ENCODE measurements at regions not wholly inside any gene's neighbourhood (a gene's known extent, or its start where the extent isn't known, plus 50 kb on each side); places are given as distances from the start of the nearest gene placed in this dataset.

DNA sequence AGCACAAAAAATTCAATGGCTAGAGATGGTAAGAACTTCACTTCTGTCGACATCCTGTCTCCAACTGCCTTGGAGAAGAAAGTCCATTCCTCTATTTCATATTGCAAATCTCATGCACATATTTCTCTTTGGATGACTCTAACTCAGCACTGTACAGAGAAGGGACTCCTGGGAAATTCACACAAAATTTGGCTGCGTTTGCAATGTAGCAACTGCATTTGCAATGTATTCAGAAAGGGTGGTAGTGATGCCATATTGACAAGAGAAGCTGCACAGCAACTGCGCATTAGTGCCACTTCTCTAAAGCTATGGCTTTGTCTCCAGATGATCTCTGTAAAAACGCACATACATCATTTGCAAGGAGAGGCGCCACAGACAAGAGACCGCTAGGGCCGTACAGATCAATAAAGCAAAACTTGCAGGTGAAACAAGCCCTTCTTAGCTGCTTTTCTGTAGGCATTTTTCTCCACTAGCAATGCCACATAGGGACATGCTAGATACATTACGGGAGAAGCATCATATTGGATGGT is 389.5 kb downstream of the TCERG1L start:
- H3K27ac ChIP-seq: no peak overlapping the region
- TF ChIP-seq POLR2A (IDR thresholded peaks at IDR 0.05) (no peak), EP300 (IDR thresholded peaks at IDR 0.05) (no peak), POLR2AphosphoS5 (IDR thresholded peaks at IDR 0.05) (no peak)
- TF ChIP-seq, protein P1, sequence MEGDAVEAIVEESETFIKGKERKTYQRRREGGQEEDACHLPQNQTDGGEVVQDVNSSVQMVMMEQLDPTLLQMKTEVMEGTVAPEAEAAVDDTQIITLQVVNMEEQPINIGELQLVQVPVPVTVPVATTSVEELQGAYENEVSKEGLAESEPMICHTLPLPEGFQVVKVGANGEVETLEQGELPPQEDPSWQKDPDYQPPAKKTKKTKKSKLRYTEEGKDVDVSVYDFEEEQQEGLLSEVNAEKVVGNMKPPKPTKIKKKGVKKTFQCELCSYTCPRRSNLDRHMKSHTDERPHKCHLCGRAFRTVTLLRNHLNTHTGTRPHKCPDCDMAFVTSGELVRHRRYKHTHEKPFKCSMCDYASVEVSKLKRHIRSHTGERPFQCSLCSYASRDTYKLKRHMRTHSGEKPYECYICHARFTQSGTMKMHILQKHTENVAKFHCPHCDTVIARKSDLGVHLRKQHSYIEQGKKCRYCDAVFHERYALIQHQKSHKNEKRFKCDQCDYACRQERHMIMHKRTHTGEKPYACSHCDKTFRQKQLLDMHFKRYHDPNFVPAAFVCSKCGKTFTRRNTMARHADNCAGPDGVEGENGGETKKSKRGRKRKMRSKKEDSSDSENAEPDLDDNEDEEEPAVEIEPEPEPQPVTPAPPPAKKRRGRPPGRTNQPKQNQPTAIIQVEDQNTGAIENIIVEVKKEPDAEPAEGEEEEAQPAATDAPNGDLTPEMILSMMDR (IDR thresholded peaks at IDR 0.05): no peak
- no peaks in the 10 kb centered on the region for H3K27me3 ChIP-seq
- DNase-seq (no peak), ATAC-seq (ENCODE audit: low FRiP score in 2 of 2) (no peak)
- H3K36me3 ChIP-seq: no peaks in the 10 kb centered on the region
- peaks cover 0 to 3% (median 0%) of the 10 kb centered on the region in 4 donors for H3K9me3 ChIP-seq
- 86 to 88% methylated on average over 8 of the region's 8 CpGs for WGBS, 2 donors
- H3K4me1 ChIP-seq: no peaks in the 10 kb centered on the region
- no peak overlapping the region for H3K4me3 ChIP-seq

DNA sequence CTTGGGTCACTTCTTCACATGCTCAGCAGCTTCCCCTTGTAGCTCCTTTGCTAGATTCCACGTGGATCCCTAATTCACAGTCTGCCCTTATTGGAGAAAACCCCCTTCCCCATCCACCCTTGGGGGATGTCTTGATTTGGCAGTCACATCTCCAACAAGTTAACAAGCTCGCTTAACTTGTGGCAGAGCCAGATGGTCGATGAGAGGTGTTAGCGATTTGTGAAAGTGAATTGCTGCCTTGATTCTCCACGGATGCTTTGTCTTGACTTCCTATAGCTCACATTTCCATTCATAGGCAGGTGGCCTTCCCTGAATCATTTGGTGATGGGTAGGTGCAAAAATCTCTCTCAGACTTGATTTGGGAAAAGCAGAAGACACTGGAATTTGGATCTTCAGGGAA is 387.9 kb downstream of the TCERG1L start:
- DNase-seq (no peak), ATAC-seq (ENCODE audit: low FRiP score in 2 of 2) (no peak)
- H3K36me3 ChIP-seq: no peaks in the 10 kb centered on the region
- no peak overlapping the region for H3K4me3 ChIP-seq
- WGBS, 2 donors: 54 to 66% methylated on average over 5 of the region's 5 CpGs
- TF ChIP-seq POLR2AphosphoS5 (IDR thresholded peaks at IDR 0.05) (no peak), EP300 (IDR thresholded peaks at IDR 0.05) (no peak), POLR2A (IDR thresholded peaks at IDR 0.05) (no peak)
- TF ChIP-seq, protein P1 (IDR thresholded peaks at IDR 0.05): no peak
- H3K27ac ChIP-seq: no peak overlapping the region
- H3K9me3 ChIP-seq: no peaks in the 10 kb centered on the region
- no peaks in the 10 kb centered on the region for H3K27me3 ChIP-seq
- no peaks in the 10 kb centered on the region for H3K4me1 ChIP-seq

DNA sequence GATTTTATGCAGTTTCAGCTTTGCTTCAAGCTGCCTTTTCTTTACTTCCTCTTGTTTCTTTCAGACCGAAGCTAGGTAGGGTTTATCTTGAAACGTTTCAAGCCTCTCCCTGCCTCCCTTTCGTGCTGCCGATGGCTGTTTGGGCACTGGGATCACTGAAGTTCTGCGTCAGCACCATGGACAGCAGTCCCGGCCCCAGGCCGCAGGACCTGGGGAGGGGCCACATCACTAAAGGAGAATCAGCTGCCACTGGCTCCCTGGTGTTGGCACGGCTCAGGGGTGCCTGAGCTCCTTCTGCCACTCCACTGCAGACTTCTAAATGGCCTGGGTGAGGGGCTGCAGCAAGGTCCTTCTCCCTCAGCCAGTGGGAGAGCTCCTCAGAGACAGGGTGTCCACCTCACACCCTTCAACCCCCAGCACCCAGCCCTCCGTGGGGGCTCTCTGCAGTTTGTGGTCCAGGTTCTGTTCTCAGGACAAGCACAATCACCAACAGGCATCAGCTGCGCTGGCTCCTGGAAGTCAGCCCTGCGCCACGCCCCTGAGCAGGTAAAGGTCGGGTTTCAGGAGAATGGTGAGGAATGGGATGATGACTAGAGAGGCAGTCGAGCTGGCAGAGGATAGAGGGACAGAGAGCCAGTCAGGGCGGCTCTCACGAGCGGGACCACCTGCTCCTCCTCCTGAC is 387.2 kb downstream of the TCERG1L start:
- Histone ChIP-seq H3K27me3 (no peaks in the 10 kb centered on the region), H3K27ac (no peak overlapping the region), H3K4me1 (no peaks in the 10 kb centered on the region), H3K36me3 (no peaks in the 10 kb centered on the region), H3K9me3 (no peaks in the 10 kb centered on the region), H3K4me3 (no peak overlapping the region)
- ATAC-seq (ENCODE audit: low FRiP score in 2 of 2) (no peak), DNase-seq (no peak)
- WGBS, 2 donors: 30 to 44% methylated on average over 15 to 17 of the region's 17 CpGs
- TF ChIP-seq POLR2AphosphoS5 (IDR thresholded peaks at IDR 0.05): no peak

DNA sequence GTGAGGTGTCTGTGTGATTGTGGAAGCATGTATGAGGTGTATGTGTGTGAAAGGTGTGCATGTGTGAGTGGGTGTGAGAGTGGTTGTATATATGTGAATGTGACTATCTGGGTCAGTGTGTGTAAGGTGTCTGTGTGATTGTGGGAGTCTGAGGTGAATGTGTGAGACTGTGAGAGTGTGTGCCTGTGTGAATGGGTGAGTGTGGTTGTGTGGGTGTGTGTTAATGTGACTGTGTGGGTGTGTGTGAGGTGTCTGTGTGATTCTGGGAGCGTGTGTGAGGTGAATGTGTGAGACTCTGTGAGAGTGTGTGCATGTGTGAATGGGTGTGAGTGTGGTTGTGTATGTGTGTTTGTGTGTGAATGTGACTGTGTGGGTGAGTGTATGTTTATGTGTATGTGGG is 385.1 kb downstream of the TCERG1L start:
- H3K27ac ChIP-seq: no peak overlapping the region
- H3K36me3 ChIP-seq: no peaks in the 10 kb centered on the region
- H3K4me1 ChIP-seq: no peaks in the 10 kb centered on the region
- DNase-seq (no peak), ATAC-seq (ENCODE audit: low FRiP score in 2 of 2) (no peak)
- no peak overlapping the region for H3K4me3 ChIP-seq
- TF ChIP-seq POLR2AphosphoS5 (IDR thresholded peaks at IDR 0.05) (no peak), POLR2A (IDR thresholded peaks at IDR 0.05) (no peak), EP300 (IDR thresholded peaks at IDR 0.05) (no peak)
- TF ChIP-seq, protein P1 (IDR thresholded peaks at IDR 0.05): no peak
- H3K27me3 ChIP-seq: no peaks in the 10 kb centered on the region
- no peaks in the 10 kb centered on the region for H3K9me3 ChIP-seq
- 79 to 89% methylated on average over 1 of the region's 1 CpG for WGBS, 2 donors

DNA sequence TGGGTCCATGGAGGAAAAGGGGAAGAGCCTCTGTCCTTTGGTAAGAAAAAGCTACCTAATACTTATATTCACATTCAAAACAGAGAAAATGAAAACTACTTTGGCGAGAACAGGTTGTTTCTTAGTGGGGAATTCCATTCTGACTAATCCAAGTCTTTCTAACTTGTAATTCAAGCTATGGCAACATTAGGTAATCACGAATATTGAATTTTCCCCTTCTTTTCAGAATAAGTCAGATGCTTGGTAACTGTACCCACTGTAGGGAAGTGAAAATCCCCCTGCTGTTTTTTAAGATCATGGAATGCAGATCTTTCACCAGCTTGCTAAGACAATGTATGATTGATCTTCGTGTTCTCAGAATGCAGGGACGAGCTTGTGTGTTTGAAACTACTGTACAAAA is 384.4 kb downstream of the TCERG1L start:
- Histone ChIP-seq H3K27me3 (no peaks in the 10 kb centered on the region), H3K4me1 (no peaks in the 10 kb centered on the region), H3K9me3 (no peaks in the 10 kb centered on the region), H3K4me3 (no peak overlapping the region), H3K36me3 (no peaks in the 10 kb centered on the region), H3K27ac (no peak overlapping the region)
- ATAC-seq (ENCODE audit: low FRiP score in 2 of 2) (no peak), DNase-seq (no peak)
- 62 to 64% methylated on average over 4 of the region's 4 CpGs for WGBS, 2 donors
- no peak for TF ChIP-seq POLR2AphosphoS5 (IDR thresholded peaks at IDR 0.05)
- TF ChIP-seq POLR2A (IDR thresholded peaks at IDR 0.05): no peak
- no peak for TF ChIP-seq EP300 (IDR thresholded peaks at IDR 0.05)
- TF ChIP-seq, protein P1 (IDR thresholded peaks at IDR 0.05): no peak
